H1 (cell line): ENCODE measurements at regions not wholly inside any gene's neighbourhood (a gene's known extent, or its start where the extent isn't known, plus 50 kb on each side); places are given as distances from the start of the nearest gene placed in this dataset.

Source experiments
- CHD2 ChIP-seq: IDR thresholded peaks from 2 replicates; pipeline ENCODE4 v1.6.1; 2012; ENCODE audit warnings: low read length, improper control_type of control experiment
- TAF1 ChIP-seq: IDR thresholded peaks from 2 replicates; pipeline ENCODE4 v1.6.1; 2011; ENCODE audit warnings: mild to moderate bottlenecking, low read depth, low read length
- TBP ChIP-seq: IDR thresholded peaks from 2 replicates; pipeline ENCODE4 v1.6.1; 2011; ENCODE audit warnings: low read depth, low read length, improper control_type of control experiment

GRCh38 chr2:118348380-118349034, 260.2 kb downstream of the INSIG2 start:
- no peak for TF ChIP-seq CHD2
- TF ChIP-seq TBP: no peak
- no peak for TF ChIP-seq TAF1
